ENCODE measurements at regions not wholly inside any gene's neighbourhood (a gene's known extent, or its start where the extent isn't known, plus 50 kb on each side); places are given as distances from the start of the nearest gene placed in this dataset.

- Mint-ChIP-seq H3K4me3 (ENCODE audit: unreplicated experiment) (no peak overlapping the region), H3K4me1 (ENCODE audit: low read depth) (peaks cover 2% of the 10 kb centered on the region), H3K9me3 (ENCODE audit: low read depth) (no peaks in the 10 kb centered on the region), H3K27ac (ENCODE audit: unreplicated experiment) (no peak overlapping the region), H3K36me3 (ENCODE audit: low read depth) (peaks cover 2% of the 10 kb centered on the region), H3K27me3 (ENCODE audit: low read depth) (peaks cover 18% of the 10 kb centered on the region)
- DNase-seq (ENCODE audit: low spot score): peak; percentile 26
- TF ChIP-seq CTCF (IDR thresholded peaks at IDR 0.05): no peak
Observed at GRCh38 chr10:78288663-78289062, 255.0 kb downstream of the RPS24 start.

GRCh38 chr10:78290131-78290750 lies 256.6 kb downstream of the RPS24 start:
- peak; percentile 67 for DNase-seq (ENCODE audit: low spot score)
- peaks cover 2% of the 10 kb centered on the region for H3K36me3 Mint-ChIP-seq (ENCODE audit: low read depth)
- TF ChIP-seq CTCF (IDR thresholded peaks at IDR 0.05): no peak
- H3K4me1 Mint-ChIP-seq (ENCODE audit: low read depth): peaks cover 8% of the 10 kb centered on the region
- H3K27me3 Mint-ChIP-seq (ENCODE audit: low read depth): peaks cover 18% of the 10 kb centered on the region
- H3K27ac Mint-ChIP-seq (ENCODE audit: unreplicated experiment): no peak overlapping the region
- H3K4me3 Mint-ChIP-seq (ENCODE audit: unreplicated experiment): no peak overlapping the region
- H3K9me3 Mint-ChIP-seq (ENCODE audit: low read depth): no peaks in the 10 kb centered on the region

GRCh38 chr10:78291722-78292121 lies 258.1 kb downstream of the RPS24 start:
- Mint-ChIP-seq H3K36me3 (ENCODE audit: low read depth) (peaks cover 2% of the 10 kb centered on the region), H3K4me3 (ENCODE audit: unreplicated experiment) (no peak overlapping the region), H3K27ac (ENCODE audit: unreplicated experiment) (no peak overlapping the region), H3K27me3 (ENCODE audit: low read depth) (peaks cover 16% of the 10 kb centered on the region), H3K4me1 (ENCODE audit: low read depth) (peaks cover 8% of the 10 kb centered on the region), H3K9me3 (ENCODE audit: low read depth) (no peaks in the 10 kb centered on the region)
- TF ChIP-seq CTCF (IDR thresholded peaks at IDR 0.05): no peak
- DNase-seq (ENCODE audit: low spot score): no peak

- Mint-ChIP-seq H3K36me3 (ENCODE audit: low read depth) (peaks cover 2% of the 10 kb centered on the region), H3K9me3 (ENCODE audit: low read depth) (no peaks in the 10 kb centered on the region), H3K4me3 (ENCODE audit: unreplicated experiment) (no peak overlapping the region), H3K27ac (ENCODE audit: unreplicated experiment) (no peak overlapping the region), H3K4me1 (ENCODE audit: low read depth) (peaks cover 8% of the 10 kb centered on the region), H3K27me3 (ENCODE audit: low read depth) (peaks cover 16% of the 10 kb centered on the region)
- TF ChIP-seq CTCF (IDR thresholded peaks at IDR 0.05): no peak
- peak; percentile 17 for DNase-seq (ENCODE audit: low spot score)
Observed at GRCh38 chr10:78292250-78292981, 258.8 kb downstream of the RPS24 start.

- no peak for TF ChIP-seq CTCF (IDR thresholded peaks at IDR 0.05)
- Mint-ChIP-seq H3K27ac (ENCODE audit: unreplicated experiment) (no peak overlapping the region), H3K27me3 (ENCODE audit: low read depth) (peaks cover 16% of the 10 kb centered on the region), H3K9me3 (ENCODE audit: low read depth) (peaks cover 3% of the 10 kb centered on the region), H3K4me3 (ENCODE audit: unreplicated experiment) (no peak overlapping the region), H3K4me1 (ENCODE audit: low read depth) (peaks cover 8% of the 10 kb centered on the region), H3K36me3 (ENCODE audit: low read depth) (peaks cover 2% of the 10 kb centered on the region)
- no peak for DNase-seq (ENCODE audit: low spot score)
Observed at GRCh38 chr10:78292982-78293865, 259.6 kb downstream of the RPS24 start.
